ENCODE measurements at regions not wholly inside any gene's neighbourhood (a gene's known extent, or its start where the extent isn't known, plus 50 kb on each side); places are given as distances from the start of the nearest gene placed in this dataset.

DNA sequence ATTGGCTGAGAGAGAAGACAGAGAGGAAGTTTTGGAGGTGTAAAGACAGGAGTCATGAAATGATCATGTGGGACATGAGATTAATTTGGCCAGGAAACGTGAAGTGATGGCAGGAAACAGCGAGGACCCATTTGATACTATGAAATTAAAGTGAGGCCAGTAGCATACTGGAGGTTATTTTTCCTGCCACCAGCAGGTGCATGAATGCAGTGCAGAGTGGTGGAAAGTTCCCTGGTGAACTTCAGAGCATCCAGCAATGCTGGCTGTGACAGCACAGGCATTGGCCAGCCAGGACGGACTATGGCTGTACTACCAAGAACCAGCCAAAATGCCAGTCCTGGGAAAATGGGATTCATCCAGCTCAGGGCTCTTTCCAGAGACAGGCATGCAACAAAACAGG lies 152.2 kb downstream of the SYK start:
- Histone ChIP-seq H2AFZ (ENCODE audit: low read depth, low read length) (no peak overlapping the region), H3K79me2 (ENCODE audit: insufficient read depth, low read length) (no peaks in the 10 kb centered on the region), H3K4me2 (ENCODE audit: low read length) (no peak overlapping the region), H3K4me1 (ENCODE audit: insufficient read depth, low read length) (no peaks in the 10 kb centered on the region), H3K9me3 (ENCODE audit: insufficient read depth, low read depth, low read length) (no peaks in the 10 kb centered on the region), H3K36me3 (ENCODE audit: insufficient read depth, low read length) (no peaks in the 10 kb centered on the region), H3K27ac (ENCODE audit: low read depth, low read length) (no peak overlapping the region), H3K27me3 (ENCODE audit: insufficient read depth, low read length) (peaks cover 4% of the 10 kb centered on the region), H4K20me1 (ENCODE audit: insufficient read depth, low read length) (no peaks in the 10 kb centered on the region), H3K9ac (ENCODE audit: low read length) (no peak overlapping the region), H3K4me3 (ENCODE audit: insufficient read depth, low read depth, low read length) (no peak overlapping the region)
- TF ChIP-seq EZH2 (IDR thresholded peaks at IDR 0.05; ENCODE audit: insufficient read depth, low read length), result no peak
- TF ChIP-seq, protein P1, sequence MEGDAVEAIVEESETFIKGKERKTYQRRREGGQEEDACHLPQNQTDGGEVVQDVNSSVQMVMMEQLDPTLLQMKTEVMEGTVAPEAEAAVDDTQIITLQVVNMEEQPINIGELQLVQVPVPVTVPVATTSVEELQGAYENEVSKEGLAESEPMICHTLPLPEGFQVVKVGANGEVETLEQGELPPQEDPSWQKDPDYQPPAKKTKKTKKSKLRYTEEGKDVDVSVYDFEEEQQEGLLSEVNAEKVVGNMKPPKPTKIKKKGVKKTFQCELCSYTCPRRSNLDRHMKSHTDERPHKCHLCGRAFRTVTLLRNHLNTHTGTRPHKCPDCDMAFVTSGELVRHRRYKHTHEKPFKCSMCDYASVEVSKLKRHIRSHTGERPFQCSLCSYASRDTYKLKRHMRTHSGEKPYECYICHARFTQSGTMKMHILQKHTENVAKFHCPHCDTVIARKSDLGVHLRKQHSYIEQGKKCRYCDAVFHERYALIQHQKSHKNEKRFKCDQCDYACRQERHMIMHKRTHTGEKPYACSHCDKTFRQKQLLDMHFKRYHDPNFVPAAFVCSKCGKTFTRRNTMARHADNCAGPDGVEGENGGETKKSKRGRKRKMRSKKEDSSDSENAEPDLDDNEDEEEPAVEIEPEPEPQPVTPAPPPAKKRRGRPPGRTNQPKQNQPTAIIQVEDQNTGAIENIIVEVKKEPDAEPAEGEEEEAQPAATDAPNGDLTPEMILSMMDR (IDR thresholded peaks at IDR 0.05; ENCODE audit: insufficient read depth, low read depth, low read length), result no peak
- Mint-ChIP-seq H3K4me1 (ENCODE audit: low read depth, unreplicated experiment) (peaks cover 13% of the 10 kb centered on the region), H3K27ac (ENCODE audit: unreplicated experiment) (no peak overlapping the region), H3K4me3 (ENCODE audit: unreplicated experiment) (no peak overlapping the region), H3K27me3 (ENCODE audit: low read depth, unreplicated experiment) (peaks cover 2% of the 10 kb centered on the region), H3K9me3 (ENCODE audit: unreplicated experiment) (no peaks in the 10 kb centered on the region), H3K36me3 (ENCODE audit: low read depth, unreplicated experiment) (peaks cover 2% of the 10 kb centered on the region)
- no peak for DNase-seq (ENCODE audit: low read depth)
- FAIRE-seq, result no peak

DNA sequence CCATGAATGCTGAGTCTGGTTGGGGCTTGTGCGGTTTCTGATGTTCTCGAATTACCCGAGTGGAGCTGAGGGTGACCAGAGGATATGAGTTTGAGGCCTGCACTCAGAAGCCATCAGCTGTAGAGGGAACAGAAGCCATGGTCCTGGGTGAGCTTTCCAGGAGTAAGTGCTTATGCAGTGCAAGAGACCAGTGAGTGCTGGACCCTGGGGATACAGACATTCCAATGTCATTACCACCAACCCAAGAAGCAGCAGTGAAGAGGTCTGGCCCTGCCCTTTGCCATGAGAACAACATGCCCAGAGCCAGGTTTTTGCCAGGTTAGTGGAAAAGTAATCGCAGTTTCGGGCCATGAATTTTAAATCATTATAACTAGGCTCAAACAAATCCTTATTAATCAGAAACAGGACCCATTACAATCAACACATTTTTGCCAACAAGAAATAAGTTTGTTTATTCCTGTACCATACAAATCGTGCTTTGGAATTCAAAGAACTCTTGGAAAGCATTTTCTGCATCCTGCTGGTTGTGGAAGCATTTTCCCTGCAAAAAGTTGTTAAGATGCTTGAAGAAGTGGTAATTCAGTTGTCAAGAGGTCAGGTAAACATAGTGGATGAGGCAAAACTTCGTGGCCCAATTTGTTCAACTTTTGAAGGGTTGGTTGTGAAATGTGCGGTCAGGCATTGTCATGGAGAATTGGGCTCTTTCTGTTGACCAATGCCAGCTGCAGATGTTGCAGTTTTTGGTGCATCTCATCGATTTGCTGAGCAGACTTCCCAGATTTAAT lies 154.6 kb downstream of the SYK start:
- Histone ChIP-seq H3K4me1 (ENCODE audit: insufficient read depth, low read length) (no peaks in the 10 kb centered on the region), H3K9me3 (ENCODE audit: insufficient read depth, low read depth, low read length) (no peaks in the 10 kb centered on the region), H3K4me2 (ENCODE audit: low read length) (no peak overlapping the region), H2AFZ (ENCODE audit: low read depth, low read length) (no peak overlapping the region), H3K27ac (ENCODE audit: low read depth, low read length) (no peak overlapping the region), H3K9ac (ENCODE audit: low read length) (no peak overlapping the region), H4K20me1 (ENCODE audit: insufficient read depth, low read length) (no peaks in the 10 kb centered on the region), H3K4me3 (ENCODE audit: insufficient read depth, low read depth, low read length) (no peak overlapping the region), H3K27me3 (ENCODE audit: insufficient read depth, low read length) (no peaks in the 10 kb centered on the region), H3K79me2 (ENCODE audit: insufficient read depth, low read length) (no peaks in the 10 kb centered on the region), H3K36me3 (ENCODE audit: insufficient read depth, low read length) (no peaks in the 10 kb centered on the region)
- H3K36me3 Mint-ChIP-seq (ENCODE audit: low read depth, unreplicated experiment), result peaks cover 4% of the 10 kb centered on the region
- peaks cover 15% of the 10 kb centered on the region for H3K4me1 Mint-ChIP-seq (ENCODE audit: low read depth, unreplicated experiment)
- peaks cover 2% of the 10 kb centered on the region for H3K27me3 Mint-ChIP-seq (ENCODE audit: low read depth, unreplicated experiment)
- peak overlapping the region; percentile 84 for H3K27ac Mint-ChIP-seq (ENCODE audit: unreplicated experiment)
- DNase-seq (ENCODE audit: low read depth) (peak; percentile 65), FAIRE-seq (no peak)
- H3K4me3 Mint-ChIP-seq (ENCODE audit: unreplicated experiment), result no peak overlapping the region
- TF ChIP-seq, protein P1 (IDR thresholded peaks at IDR 0.05; ENCODE audit: insufficient read depth, low read depth, low read length), result no peak
- TF ChIP-seq EZH2 (IDR thresholded peaks at IDR 0.05; ENCODE audit: insufficient read depth, low read length), result no peak
- no peaks in the 10 kb centered on the region for H3K9me3 Mint-ChIP-seq (ENCODE audit: unreplicated experiment)

DNA sequence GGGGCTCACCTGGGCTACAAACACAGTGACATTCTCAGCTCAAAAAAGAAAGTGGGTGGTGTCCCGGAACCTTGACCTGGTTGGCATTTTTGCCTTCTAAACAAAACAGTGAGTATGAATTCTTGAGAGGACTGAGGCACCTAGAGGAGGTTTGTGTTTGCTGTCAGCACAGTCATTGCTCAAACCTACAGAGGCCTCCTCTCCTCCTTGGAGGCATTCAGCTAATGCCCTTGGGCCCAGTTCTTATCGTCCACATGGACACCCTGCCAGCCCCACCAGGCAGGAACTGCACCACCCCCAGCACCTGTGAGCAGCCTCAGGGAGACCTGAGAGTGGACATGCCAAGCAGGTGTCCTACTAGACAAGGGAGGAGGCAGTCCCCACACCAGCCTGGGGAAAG lies 156.7 kb downstream of the SYK start:
- H3K9ac ChIP-seq (ENCODE audit: low read length), result no peak overlapping the region
- Mint-ChIP-seq H3K9me3 (ENCODE audit: unreplicated experiment) (peaks cover 2% of the 10 kb centered on the region), H3K4me1 (ENCODE audit: low read depth, unreplicated experiment) (peaks cover 20% of the 10 kb centered on the region), H3K36me3 (ENCODE audit: low read depth, unreplicated experiment) (peaks cover 6% of the 10 kb centered on the region), H3K27me3 (ENCODE audit: low read depth, unreplicated experiment) (peaks cover 5% of the 10 kb centered on the region), H3K4me3 (ENCODE audit: unreplicated experiment) (no peak overlapping the region), H3K27ac (ENCODE audit: unreplicated experiment) (no peak overlapping the region)
- DNase-seq (ENCODE audit: low read depth) (no peak), FAIRE-seq (no peak)
- no peaks in the 10 kb centered on the region for H4K20me1 ChIP-seq (ENCODE audit: insufficient read depth, low read length)
- TF ChIP-seq, protein P1 (IDR thresholded peaks at IDR 0.05; ENCODE audit: insufficient read depth, low read depth, low read length), result no peak
- TF ChIP-seq EZH2 (IDR thresholded peaks at IDR 0.05; ENCODE audit: insufficient read depth, low read length), result no peak
- no peak overlapping the region for H2AFZ ChIP-seq (ENCODE audit: low read depth, low read length)
- H3K27ac ChIP-seq (ENCODE audit: low read depth, low read length), result no peak overlapping the region
- no peak overlapping the region for H3K4me3 ChIP-seq (ENCODE audit: insufficient read depth, low read depth, low read length)
- no peak overlapping the region for H3K4me2 ChIP-seq (ENCODE audit: low read length)
- H3K79me2 ChIP-seq (ENCODE audit: insufficient read depth, low read length), result no peaks in the 10 kb centered on the region
- H3K4me1 ChIP-seq (ENCODE audit: insufficient read depth, low read length), result peaks cover 5% of the 10 kb centered on the region
- H3K9me3 ChIP-seq (ENCODE audit: insufficient read depth, low read depth, low read length), result no peaks in the 10 kb centered on the region
- no peaks in the 10 kb centered on the region for H3K27me3 ChIP-seq (ENCODE audit: insufficient read depth, low read length)
- no peaks in the 10 kb centered on the region for H3K36me3 ChIP-seq (ENCODE audit: insufficient read depth, low read length)

Measured in astrocyte (in vitro differentiated cells and primary cell).